Activated T-cell treated with anti-CD3 and anti-CD28 coated beads for 4 hours (primary cell): ENCODE measurements at regions not wholly inside any gene's neighbourhood (a gene's known extent, or its start where the extent isn't known, plus 50 kb on each side); places are given as distances from the start of the nearest gene placed in this dataset.
"Not testable (repeated sequence)": the region's sequence is repeated elsewhere in the genome, so short reads cannot be mapped to it uniquely, and the experiment has no call there.

Experiments used
- DNase-seq: peaks from one replicate; pipeline ENCODE4 v3.0.0-alpha.2; 2020

- DNase-seq = no peak
Measured at GRCh38 chr7:32680259-32681173, 185.2 kb downstream of the AVL9 start.

DNA sequence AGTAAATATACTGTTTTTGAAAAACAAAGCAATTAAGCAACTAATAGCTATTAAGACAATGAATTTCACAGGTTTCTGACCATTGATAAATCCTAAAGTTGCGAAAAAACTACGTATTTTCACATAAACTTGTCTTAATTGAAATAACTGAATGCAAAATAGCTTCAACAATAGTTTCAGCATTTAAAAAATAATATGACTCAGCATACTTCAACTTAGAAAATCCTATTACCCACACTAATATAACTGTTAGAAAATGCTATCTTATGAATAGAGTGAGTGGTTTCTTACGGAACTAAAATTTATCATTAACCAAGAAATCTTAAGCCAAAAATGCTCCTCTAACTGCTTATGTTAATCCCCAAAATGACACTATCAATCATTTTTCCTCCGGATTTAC lies 183.9 kb downstream of the AVL9 start:
- DNase-seq = no peak

DNA sequence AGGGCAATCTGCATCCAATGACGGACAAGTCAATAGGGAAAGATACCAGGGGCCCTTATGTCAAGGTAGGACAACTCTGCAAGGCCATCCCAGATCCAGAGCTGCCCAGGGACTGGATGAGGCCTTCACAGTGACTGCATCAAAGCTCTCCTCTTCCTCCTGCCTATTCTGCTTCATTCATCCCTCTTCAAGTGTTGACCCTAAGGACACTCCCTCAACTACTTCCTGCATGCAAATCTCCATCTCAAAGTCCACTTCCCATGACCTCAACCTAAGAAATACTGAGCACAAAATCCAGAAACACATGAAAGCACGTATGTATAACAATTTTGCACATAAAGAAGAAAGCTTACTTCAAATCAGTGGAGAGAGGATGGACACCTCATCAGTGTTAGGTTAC lies 182.3 kb downstream of the AVL9 start:
- DNase-seq = no peak

DNA sequence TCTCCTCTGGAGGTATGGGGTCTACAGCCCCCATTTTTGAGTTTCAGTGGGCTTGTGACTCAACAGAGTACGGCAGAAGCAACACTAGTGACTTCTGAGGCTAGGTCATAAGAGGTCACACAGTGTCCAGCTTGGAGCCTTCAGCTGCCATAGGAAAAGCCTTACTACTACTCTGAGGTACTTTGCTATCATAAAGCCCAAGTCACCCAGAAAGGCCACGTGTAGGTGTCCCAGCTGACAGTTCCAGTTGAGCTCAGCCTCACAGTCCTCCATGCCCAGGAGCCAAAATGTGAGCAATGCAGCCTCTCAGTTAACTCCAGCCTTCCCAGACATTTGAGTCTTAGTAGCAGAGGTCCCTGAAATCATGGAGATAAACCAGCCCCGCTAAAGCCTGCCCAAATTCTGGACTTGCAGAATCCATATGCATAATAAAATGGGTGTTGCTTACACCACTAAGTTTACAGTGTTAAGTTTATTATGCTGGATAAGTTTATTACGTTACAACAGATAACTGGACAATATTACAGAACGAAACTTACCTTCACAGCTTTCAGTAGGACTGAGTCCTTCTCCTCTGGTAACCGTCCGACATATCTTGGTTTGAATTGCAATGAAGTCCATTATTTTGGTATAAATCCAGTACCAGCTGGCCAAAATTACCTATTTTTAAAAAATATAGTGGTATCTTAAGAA lies 181.1 kb downstream of the AVL9 start:
- DNase-seq = no peak

DNA sequence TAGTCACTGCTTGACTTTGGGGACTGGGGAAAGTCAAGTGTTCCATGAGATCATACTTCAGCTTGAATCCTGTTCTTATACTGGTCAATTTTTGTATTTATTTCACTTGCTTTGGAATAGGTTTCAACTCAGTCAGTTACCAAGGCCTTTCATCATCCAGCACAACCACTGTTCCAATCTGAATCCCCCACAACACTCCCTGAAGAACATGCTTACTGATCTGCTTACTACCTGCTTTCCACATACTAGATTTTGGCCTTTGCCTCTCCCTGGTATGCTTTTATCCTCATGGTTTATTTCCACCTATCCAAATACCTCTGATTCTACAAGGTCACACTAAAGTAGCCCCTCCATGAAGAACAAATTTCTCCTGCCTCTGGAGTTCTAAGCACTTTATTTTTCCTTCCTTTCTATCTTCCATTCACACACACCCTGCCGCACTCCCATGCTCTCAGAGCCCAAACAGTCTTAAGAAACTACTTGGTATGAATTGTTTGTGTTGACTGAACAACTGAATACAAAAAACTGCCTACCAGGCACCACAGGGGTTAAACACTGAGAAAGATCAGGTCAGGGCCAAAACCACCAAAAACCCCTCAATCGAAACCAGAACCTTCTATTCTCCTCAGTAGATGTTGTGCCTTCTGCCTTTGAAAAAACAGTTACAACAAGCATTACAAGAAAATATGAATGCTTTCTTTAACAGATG lies 178.1 kb downstream of the AVL9 start:
- DNase-seq = no peak

- DNase-seq = no peak
Measured at GRCh38 chr7:32670110-32671025, 175.1 kb downstream of the AVL9 start.

GRCh38 chr7:32669173-32669870 lies 174.0 kb downstream of the AVL9 start:
- not testable (repeated sequence) for DNase-seq

- DNase-seq = not testable (repeated sequence)
Measured at GRCh38 chr7:32668387-32669097, 173.3 kb downstream of the AVL9 start.

- not testable (repeated sequence) for DNase-seq
Measured at GRCh38 chr7:32667586-32667985, 172.3 kb downstream of the AVL9 start.

GRCh38 chr7:32663805-32664211 lies 168.5 kb downstream of the AVL9 start:
- DNase-seq = not testable (repeated sequence)

DNA sequence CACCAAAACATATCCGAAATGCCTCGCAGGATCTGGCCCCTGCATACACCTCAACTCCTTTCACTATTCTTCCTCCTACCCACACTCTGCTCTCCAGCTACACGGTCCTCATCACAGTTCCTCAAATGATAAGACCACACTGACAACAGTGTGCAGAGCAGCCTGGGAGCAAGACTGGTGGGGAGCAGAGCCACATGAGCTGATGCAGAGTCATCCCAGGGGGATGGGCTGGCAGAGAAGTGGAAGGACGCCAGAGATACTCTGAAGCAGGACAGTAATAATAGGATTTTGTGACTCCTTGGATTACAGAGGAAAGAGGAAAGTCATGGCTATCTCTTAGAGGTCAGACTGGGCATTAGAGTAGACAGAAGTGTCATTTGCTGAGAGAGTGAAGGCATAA lies 167.2 kb downstream of the AVL9 start:
- DNase-seq = not testable (repeated sequence)

GRCh38 chr7:32661929-32662328 lies 166.6 kb downstream of the AVL9 start:
- no peak for DNase-seq

DNA sequence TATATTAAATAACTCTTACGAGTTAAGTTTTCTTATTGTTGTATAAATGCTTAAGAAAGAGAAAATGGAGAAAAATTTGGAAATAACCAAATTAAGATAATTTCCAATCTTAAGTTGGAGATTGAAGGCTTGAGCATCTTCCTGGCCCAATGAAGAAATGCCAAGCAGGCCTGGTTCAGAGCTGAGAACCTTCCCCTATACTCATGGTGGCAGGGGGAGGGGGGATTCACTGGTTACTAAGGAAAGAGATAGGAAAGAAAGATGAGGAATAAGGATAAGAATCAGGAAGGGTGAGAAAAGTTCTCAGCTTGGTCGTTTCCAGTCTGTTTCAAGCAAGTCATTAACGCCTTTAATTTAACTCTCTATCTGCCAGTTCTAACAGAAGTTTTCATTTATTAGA lies 166.2 kb downstream of the AVL9 start:
- no peak for DNase-seq

DNA sequence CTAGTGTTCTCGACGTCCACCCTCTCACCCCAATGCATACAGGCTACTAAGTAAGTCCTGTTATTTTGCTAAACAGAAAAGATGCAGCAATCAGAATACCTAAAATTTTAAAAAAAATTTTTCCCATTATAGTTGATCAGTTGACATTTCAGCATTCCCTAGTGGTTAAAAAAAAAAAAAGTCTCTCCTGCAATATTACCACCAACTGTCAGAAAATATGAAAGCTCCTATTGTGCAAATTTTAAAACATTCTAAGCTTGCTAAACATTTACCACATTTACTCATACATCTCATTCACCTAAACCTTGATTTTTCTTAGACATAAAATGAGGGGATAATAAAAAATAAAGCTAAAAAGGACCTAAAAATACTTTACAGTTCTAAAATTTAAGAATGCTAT lies 165.6 kb downstream of the AVL9 start:
- no peak for DNase-seq

DNA sequence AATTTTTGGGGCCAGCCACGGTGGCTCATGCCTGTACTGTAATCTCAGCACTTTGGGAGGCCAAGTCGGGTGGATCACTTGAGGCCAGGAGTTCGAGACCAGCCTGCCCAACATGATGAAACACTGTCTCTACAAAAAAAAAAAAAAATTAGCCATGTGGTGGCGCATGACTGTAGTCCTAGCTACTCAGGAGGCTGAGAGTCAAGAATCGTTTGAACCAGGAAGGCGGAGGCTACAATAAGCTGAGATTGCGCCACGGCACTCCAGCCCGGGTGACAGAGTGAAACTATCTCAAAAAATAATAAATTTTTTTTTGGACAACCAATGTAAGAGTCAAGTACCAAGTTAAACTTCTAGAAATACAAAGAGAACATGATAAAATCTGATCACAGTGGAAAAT lies 164.6 kb downstream of the AVL9 start:
- no peak for DNase-seq

DNA sequence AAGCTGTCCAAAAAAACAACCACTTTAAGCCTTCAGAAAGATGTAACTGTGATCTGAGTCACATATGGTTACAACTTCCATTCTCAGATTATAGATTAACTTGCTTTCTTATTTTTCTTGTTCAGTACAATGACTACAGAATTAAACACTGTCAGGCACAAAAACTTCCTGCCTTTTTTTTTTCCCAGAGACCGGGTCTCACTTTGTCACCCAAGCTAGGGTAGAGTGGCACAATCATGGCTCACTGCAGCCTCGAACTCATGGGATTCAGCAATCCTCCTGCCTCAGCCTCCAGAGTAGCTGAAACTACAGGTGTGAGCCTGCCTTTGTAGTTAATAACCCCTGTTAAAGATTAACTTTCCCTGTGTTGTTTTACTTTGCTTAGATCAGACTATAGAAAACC lies 163.2 kb downstream of the AVL9 start:
- DNase-seq = no peak

- DNase-seq = no peak
Measured at GRCh38 chr7:32658034-32658433, 162.7 kb downstream of the AVL9 start.

GRCh38 chr7:32654549-32654948 lies 159.3 kb downstream of the AVL9 start:
- DNase-seq = not testable (repeated sequence)

DNA sequence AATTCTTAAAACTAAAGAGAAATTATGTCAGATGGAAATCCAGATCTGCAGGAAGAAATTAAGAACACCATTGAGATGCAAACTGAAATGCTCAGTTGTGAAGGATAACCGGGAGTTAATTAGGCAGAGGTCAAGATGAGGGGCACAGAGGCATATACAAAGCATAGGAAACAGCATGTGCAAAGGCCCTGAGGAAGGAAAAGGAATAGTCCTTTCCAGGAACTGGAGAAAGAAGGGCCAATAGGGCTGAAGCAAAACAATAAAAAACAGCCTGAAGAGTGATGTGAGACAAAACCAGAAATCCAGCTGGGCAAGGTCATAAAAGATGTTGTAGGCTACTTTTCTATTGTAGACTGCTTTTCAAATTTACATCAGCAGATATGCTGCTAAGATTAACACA lies 155.1 kb downstream of the AVL9 start:
- not testable (repeated sequence) for DNase-seq

- no peak for DNase-seq
Measured at GRCh38 chr7:32648408-32649156, 153.3 kb downstream of the AVL9 start.
